HG02852 (cell line): ENCODE measurements at regions not wholly inside any gene's neighbourhood (a gene's known extent, or its start where the extent isn't known, plus 50 kb on each side); places are given as distances from the start of the nearest gene placed in this dataset.
"Not testable (repeated sequence)": the region's sequence is repeated elsewhere in the genome, so short reads cannot be mapped to it uniquely, and the experiment has no call there.

Experiments
- ATAC-seq: cut with Tn5 transposase; IDR thresholded peaks from one replicate; pipeline ENCODE4 v1.9.1; 2021; ENCODE audit warnings: mild to moderate bottlenecking, moderate library complexity; ENCODE audit not compliant: unreplicated experiment

DNA sequence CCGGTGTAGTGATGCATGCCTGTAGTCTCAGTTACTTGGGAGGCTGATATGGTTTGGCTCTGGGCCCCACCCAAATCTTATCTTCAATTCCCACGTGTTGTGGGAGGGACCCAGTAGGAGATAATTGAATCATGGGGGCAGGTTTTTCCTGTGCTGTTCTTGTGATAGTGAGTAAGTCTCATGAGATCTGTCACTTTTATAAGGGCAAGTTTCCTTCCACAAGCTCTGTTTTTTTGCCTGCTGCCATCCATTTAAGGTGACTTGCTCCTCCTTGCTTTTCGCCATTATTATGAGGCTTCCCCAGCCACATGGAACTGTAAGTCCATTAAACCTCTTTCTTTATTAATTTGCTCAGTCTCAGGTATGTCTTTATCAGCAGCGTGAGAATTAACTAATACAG, 566.7 kb upstream of the NECTIN3 start:
- ATAC-seq, result no peak

GRCh38 chr3:110506890-110507289, 564.7 kb upstream of the NECTIN3 start:
- ATAC-seq, result no peak

GRCh38 chr3:110507570-110507969, 564.0 kb upstream of the NECTIN3 start:
- ATAC-seq, result not testable (repeated sequence)

- ATAC-seq, result no peak
Measured at GRCh38 chr3:110512961-110513360, 558.7 kb upstream of the NECTIN3 start.

DNA sequence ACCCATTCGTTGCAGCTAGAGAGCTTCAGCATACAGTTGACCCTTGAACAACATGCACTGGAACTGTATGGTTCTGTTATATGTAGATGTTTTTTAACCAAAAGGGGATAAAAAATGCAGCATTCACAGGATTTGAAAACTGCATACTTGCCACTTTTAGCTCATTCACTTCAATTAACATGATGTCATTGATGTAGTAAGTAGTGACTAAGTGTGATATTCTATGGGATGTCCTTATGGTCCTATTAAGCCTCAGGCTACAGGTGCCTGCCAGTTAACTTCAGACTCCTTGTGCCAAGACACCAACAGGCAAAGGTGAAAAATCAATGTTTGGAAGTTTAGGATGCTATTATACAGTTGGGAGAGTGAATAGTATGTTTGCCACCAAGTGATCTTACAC, 553.6 kb upstream of the NECTIN3 start:
- no peak for ATAC-seq

GRCh38 chr3:110519071-110519470, 552.5 kb upstream of the NECTIN3 start:
- no peak for ATAC-seq

GRCh38 chr3:110521019-110521418, 550.6 kb upstream of the NECTIN3 start:
- ATAC-seq, result no peak

DNA sequence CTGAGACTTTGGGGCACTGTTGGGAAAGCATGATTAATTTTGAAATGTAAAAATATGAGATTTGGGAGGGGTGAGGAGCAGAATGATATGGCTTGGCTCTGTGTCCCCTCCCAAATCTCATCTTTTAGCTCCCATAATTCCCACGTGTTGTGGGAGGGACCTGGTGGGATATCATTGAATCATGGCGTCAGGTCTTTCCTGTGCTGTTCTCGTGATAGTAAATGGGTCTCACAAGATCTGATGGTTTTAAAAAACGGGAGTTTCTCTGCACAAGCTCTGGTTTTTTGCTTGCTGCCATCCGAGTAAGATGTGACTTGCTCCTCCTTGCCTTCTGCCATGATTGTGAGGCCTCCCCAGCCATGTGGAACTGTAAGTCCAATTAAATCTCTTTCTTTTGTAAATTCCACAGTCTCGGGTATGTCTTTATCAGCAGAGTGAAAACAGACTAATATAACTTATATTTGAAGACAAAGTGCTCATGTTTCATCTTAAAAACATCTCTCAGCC, 546.0 kb upstream of the NECTIN3 start:
- not testable (repeated sequence) for ATAC-seq

DNA sequence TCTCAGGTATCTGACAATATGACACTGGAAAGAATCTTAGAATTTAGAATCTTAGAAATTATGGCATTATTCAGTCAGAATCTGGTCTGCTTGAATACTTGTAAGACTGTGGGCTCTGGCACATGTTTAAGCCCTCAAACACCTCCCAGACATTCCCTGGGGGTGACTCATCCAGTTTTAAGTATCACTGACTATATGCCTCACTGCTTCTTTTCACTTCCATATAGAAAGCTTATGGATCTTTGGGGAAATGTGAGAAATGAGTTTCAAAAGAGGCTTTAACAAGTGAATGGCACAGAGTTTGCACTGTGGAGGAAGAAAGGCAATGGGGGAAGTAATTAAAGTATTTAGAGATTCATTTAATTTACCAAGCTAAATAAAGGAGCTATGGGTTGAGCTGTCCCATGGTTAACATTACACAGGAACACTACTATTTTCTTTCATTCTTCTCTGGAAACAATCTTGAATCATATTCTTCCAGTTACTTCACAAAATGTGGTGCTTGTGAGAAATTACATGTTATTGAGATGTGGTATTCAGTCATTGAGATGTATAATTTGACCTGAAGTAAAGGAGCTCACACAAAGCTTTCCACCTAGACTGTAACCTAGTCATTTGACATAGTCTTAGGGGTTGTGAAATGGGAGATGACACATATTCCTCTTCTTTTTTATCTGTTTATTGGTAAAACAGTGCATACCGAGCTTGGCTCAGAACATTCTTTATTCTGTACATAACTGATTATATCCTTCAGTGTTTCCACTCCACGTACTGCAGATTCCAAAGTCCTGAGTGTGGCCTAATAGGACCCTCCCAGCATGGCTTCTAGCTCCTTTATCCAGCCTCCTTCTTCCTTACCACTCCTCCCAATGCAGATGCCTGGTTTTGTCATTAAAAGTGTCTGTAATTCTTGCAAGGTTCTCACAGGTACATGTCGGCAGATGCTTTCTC, 544.6 kb upstream of the NECTIN3 start:
- no peak for ATAC-seq

- ATAC-seq, result no peak
Measured at GRCh38 chr3:110528305-110529121, 543.1 kb upstream of the NECTIN3 start.

DNA sequence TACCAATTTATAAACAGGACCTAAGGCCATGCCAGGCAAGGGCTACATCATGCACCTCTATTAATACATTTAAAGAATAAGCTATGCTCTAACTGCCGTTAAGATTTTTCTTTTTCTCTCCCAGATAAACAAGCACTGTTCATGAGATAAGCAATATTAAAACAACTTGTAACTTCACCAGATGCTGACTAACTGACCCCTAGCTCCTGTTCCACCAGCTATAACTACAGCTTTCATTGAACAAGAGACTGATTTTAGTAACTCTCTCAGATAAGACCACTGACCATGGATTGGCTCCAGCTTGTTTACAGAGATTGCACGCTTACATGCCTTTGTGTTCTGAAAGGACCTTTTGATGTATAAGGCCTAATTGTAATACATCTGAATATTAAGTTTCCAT, 540.7 kb upstream of the NECTIN3 start:
- no peak for ATAC-seq

GRCh38 chr3:110533089-110533488, 538.5 kb upstream of the NECTIN3 start:
- ATAC-seq, result no peak

DNA sequence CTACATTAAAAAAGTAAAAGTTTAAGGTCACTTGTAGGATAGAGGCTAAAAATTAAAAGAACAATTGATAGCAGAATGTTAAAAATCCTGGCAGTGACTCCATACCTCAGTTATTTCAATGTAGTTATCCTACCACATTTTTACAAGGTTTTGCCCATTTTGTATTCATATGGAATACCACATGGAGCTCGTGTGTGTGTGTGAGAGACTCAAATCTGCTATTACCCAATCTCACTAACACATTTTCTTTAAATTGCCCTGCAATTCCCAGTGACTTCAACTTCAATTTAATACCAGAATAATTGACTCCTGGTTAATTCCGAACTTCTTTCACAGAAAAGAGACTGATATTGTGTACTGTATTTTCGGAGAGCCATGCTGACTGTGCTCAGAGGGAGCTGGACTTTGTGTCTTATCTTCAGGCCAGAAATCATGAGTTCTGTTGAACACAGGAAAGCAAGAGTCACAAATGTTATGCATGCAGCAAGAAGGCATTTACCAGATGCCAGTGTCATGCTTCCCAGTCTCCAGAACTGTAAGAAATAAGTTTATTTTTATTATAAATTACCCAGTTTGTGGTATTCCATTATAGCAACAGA, 529.0 kb upstream of the NECTIN3 start:
- ATAC-seq, result no peak

DNA sequence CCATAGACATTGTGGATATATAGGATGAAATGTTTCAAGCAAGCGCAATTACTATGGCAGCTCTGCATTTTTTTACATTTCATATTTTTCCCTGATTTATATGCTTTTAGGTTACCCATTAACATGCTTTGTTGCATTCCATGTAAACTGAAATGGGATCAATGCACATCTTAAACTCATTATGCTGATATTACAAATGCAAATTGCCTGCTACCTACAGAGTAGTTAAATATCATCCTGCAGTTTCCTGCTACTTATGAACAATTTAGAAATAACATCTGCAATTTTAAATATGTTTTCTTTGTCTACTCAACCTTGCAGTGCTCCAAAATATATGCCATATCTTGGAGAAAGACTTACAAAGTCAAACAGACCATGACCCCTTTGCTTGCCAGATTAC, 526.9 kb upstream of the NECTIN3 start:
- ATAC-seq, result no peak

DNA sequence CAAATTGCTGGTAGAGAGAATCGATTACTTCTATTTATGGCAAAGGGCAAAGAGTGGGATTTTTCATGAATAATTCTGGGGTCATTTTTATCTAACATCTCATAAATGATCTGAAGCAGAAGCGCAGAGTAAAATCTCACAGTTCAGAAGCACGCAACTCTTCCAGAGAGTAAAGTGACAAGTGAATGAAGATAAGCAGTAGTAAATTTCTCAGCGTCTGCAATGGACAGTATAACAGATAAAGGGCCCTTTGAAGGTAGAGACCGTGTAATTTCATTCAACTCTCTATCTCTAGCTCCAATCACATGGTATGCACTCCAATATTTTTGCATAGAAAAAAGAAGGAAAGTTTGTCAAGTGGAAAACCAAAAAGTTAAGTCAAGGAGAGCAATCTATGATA, 521.1 kb upstream of the NECTIN3 start:
- ATAC-seq, result no peak

- ATAC-seq, result no peak
Measured at GRCh38 chr3:110562621-110563020, 509.0 kb upstream of the NECTIN3 start.

GRCh38 chr3:110564674-110565073, 506.9 kb upstream of the NECTIN3 start:
- no peak for ATAC-seq

DNA sequence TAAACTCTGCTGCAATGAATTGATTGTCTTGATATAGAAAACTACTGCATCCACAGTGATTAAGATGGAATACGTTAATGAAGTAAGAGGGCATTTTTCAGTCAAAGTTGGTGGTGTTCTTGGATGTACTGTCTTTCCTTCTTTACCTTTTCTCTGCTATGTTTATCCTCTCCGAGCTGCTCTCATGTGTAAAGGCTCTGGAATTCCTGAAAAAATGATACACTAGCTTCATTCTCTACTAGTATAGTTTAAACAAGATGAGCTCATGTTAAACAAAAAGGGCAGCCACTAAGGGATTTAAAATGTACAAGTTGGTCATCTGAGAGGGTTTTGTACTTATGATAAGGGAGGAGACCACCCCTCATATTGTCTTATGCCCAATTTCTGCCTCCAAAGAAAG, 504.6 kb upstream of the NECTIN3 start:
- no peak for ATAC-seq

DNA sequence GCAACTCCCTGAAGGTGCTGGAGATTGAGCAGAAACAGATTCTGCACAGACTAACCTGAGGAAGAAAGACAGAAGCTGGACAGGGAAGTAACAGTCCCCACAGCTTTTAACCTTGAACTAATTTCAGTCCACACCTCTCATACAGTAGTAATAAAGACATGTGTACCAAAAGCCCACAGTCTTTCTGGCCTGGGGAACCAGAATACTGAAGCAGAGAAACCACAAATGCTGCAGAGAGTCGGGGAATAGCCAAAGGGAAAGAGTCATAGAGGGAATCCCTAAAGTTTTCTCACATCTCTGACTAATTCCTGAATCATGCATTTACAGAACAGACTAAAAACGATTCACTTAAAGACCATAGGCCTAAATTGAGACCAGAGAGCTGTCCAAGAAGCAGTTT, 503.4 kb upstream of the NECTIN3 start:
- ATAC-seq, result peak; percentile 90

DNA sequence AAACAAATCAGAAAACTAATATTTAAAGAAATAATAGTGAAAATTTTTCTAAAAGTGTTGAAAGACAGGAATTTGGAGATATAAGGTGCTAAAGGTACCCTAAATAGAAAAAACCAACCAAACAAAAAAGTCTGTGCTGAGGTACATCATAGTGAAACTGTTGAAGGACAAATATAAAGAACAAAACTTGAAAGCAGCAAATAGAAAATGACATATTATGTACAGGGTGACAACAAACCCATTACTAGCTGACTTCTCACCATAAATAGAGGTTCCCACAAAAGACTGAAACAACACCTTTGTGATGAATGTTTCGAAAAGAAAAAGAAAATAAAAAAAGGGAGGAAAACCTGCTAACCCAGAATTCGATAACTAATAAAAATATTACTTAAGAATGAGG, 502.5 kb upstream of the NECTIN3 start:
- ATAC-seq, result no peak

DNA sequence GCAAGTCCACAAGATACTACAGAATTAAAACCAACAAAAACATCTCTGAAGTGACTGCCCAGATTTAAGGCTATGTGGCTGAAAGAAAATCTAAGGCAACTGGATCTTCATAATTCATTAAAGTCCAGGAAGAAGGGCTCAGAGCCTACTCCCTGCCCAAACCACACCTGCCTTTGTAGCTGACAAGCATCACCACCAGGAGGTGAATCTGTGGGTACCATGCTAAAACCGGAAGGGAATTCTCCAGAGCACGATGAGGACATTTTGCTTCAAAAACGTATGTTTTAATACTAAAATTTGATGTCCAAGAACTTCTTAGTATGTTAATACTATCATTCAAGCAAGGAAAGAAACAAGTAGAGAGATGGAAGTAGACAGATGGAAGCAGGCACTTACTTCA, 495.9 kb upstream of the NECTIN3 start:
- no peak for ATAC-seq
